ENCODE measurements at regions not wholly inside any gene's neighbourhood (a gene's known extent, or its start where the extent isn't known, plus 50 kb on each side); places are given as distances from the start of the nearest gene placed in this dataset.
"Not testable (repeated sequence)": the region's sequence is repeated elsewhere in the genome, so short reads cannot be mapped to it uniquely, and the experiment has no call there.

GRCh38 chr13:107600971-107601370, 614.4 kb downstream of the LIG4 start:
- DNase-seq (ENCODE audit: low read depth) = no peak
- no peak overlapping the region for H3K4me3 ChIP-seq (ENCODE audit: low read depth, low read length)
- no peak for TF ChIP-seq CTCF (IDR thresholded peaks at IDR 0.05; ENCODE audit: control insufficient read depth, extremely low read depth, insufficient read depth)

DNA sequence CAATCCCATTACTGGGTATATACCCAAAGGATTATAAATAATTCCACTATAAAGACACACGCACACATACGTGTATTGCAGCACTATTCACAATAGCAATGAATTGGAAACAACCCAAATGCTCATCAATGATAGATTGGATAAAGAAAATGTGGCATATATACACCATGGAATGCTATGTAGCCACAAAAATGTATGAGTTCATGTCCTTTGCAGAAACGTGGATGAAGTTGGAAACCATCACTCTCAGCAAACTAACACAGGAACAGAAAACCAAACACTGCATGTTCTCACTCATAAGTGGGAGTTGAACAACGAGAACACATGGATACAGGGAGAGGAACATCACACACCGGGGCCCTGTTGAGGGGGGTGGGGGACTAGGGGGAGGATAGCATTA, 619.0 kb downstream of the LIG4 start:
- not testable (repeated sequence) for DNase-seq (ENCODE audit: low read depth); H3K4me3 ChIP-seq (ENCODE audit: low read depth, low read length)

- H3K4me3 ChIP-seq (ENCODE audit: low read depth, low read length) = no peak overlapping the region
- no peak for TF ChIP-seq CTCF (IDR thresholded peaks at IDR 0.05; ENCODE audit: control insufficient read depth, extremely low read depth, insufficient read depth)
- no peak for DNase-seq (ENCODE audit: low read depth)
Measured at GRCh38 chr13:107590556-107590955, 624.8 kb downstream of the LIG4 start.

GRCh38 chr13:107587681-107588080, 627.7 kb downstream of the LIG4 start:
- DNase-seq (ENCODE audit: low read depth) = no peak
- no peak for TF ChIP-seq CTCF (IDR thresholded peaks at IDR 0.05; ENCODE audit: control insufficient read depth, extremely low read depth, insufficient read depth)
- no peak overlapping the region for H3K4me3 ChIP-seq (ENCODE audit: low read depth, low read length)

DNA sequence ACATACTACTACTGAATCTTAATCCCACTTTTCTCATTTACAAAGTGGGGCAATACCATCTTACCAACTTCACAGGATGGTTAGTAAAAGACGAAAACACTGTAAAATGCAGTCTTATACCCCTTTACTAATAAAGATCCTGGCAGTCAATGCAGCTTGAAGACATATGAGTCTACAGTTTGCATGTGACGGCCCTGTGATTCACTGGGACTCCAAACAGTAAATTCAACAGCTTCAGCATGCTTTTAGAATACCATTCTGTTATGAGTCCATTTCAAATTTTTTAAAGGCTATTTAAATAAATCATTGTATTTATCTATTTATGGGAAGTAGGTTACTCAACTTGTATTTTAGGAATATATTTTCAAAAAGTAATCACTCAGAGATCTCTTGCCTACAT, 629.1 kb downstream of the LIG4 start:
- no peak overlapping the region for H3K4me3 ChIP-seq (ENCODE audit: low read depth, low read length)
- TF ChIP-seq CTCF (IDR thresholded peaks at IDR 0.05; ENCODE audit: control insufficient read depth, extremely low read depth, insufficient read depth) = no peak
- no peak for DNase-seq (ENCODE audit: low read depth)

DNA sequence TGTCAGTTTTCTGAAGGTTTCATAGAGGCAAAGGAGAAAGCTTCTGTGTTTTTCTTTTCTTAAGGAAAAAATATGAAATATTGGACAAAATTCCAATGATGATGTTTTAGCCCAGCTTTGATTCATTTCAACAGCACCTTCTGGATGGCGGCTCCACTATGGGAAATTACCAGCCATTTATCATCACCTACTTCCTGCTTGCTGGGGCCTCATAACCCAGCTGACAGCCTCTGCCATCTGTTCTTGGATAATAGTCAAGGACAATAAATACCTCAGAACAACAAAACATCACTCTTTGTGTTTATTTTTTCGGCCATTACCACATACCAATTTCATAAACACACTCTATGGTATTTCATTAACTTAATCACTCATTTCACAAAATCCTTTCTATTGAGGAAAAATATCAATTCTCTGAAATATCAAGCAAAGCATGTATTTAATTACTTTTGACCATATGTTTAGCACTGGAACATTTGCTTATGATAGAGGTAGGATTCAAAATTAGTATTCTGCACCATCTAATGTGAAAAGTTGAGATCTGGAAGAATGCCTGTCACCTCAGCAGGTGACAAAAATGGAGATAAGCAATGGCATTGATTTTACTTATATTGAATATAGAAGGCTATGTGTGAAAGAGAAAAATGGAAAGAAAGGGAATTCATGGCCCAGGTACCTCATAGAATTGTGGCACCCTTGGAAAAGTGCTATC, 629.7 kb downstream of the LIG4 start:
- TF ChIP-seq CTCF (IDR thresholded peaks at IDR 0.05; ENCODE audit: control insufficient read depth, extremely low read depth, insufficient read depth) = no peak
- DNase-seq (ENCODE audit: low read depth) = no peak
- H3K4me3 ChIP-seq (ENCODE audit: low read depth, low read length) = no peak overlapping the region

GRCh38 chr13:107582171-107582570, 633.2 kb downstream of the LIG4 start:
- no peak overlapping the region for H3K4me3 ChIP-seq (ENCODE audit: low read depth, low read length)
- TF ChIP-seq CTCF (IDR thresholded peaks at IDR 0.05; ENCODE audit: control insufficient read depth, extremely low read depth, insufficient read depth) = no peak
- DNase-seq (ENCODE audit: low read depth) = no peak

All from LNCaP clone FGC (cell line).